Endothelial cell of umbilical vein (primary cell): ENCODE measurements at regions not wholly inside any gene's neighbourhood (a gene's known extent, or its start where the extent isn't known, plus 50 kb on each side); places are given as distances from the start of the nearest gene placed in this dataset.
"Not testable (repeated sequence)": the region's sequence is repeated elsewhere in the genome, so short reads cannot be mapped to it uniquely, and the experiment has no call there.

ENCODE experiments used
- BruUV-seq: library from RNA; stranded (reverse); fragments of 400-500 nt; replicated peaks from 2 replicates; lab custom pipeline; 2021; lab: Mats Ljungman, UMichigan
- CTCF ChIA-PET: fragments of 300-600, 350-600 bp; sonication (Branson Sonifier 250); formaldehyde crosslinking; loops from one replicate; lab custom pipeline; 2021; ENCODE audit warnings: antibody characterized with exemption, inconsistent platforms; lab: Charles Lee
- POLR2A ChIA-PET: fragments of 300-600, 350-600 bp; sonication (Branson Sonifier 250); formaldehyde crosslinking; loops from one replicate; lab custom pipeline; 2021; ENCODE audit warnings: antibody characterized with exemption, inconsistent platforms; lab: Charles Lee
- DNase-seq: peaks from one replicate; pipeline ENCODE4 v3.0.0-alpha.2; 2011; ENCODE audit warnings: low read depth, low spot score
- FAIRE-seq: peaks from 2 replicates; lab custom pipeline; 2011; peaks lifted over from hg19 to GRCh38; lab: Jason Lieb, UNC
- H2AFZ ChIP-seq: 2 replicates; pipeline ENCODE4 v1.6.0; 2012; ENCODE audit warnings: low read depth, low read length, control low read depth, inconsistent platforms
- H3K27ac ChIP-seq: 2 replicates; pipeline ENCODE4 v1.5.1; 2011; ENCODE audit warnings: low read depth, mild to moderate bottlenecking, control low read depth, low read length, moderate library complexity; ENCODE audit not compliant: insufficient read depth
- H3K27me3 ChIP-seq, 2 experiments: 2 replicates each; pipeline versions ENCODE4 v1.6.0 to v1.6.1; 2011; ENCODE audit warnings: low read length in 2 of 2, mixed read lengths in 1 of 2; ENCODE audit not compliant: control insufficient read depth in 2 of 2, insufficient read depth in 2 of 2
- H3K36me3 ChIP-seq, 2 experiments: 2 replicates in 1 of 2; 3 replicates in 1 of 2; pipeline ENCODE4 v1.5.1; 2011; ENCODE audit warnings: low read length in 2 of 2, mild to moderate bottlenecking in 1 of 2, moderate library complexity in 1 of 2; ENCODE audit not compliant: control insufficient read depth in 2 of 2, insufficient read depth in 2 of 2; ENCODE audit errors: extremely low read depth in 1 of 2
- H3K4me1 ChIP-seq: 3 replicates; pipeline ENCODE4 v1.5.1; 2011; ENCODE audit warnings: mild to moderate bottlenecking, low read length; ENCODE audit not compliant: control insufficient read depth, insufficient read depth; ENCODE audit errors: extremely low read depth
- H3K4me2 ChIP-seq: 2 replicates; pipeline ENCODE4 v1.6.1; 2011; ENCODE audit warnings: low read length, control low read depth, mixed read lengths; ENCODE audit not compliant: insufficient read depth
- H3K4me3 ChIP-seq, 3 experiments: fragments of 200-600 bp in 1 of 3; sonication (generic), shearing (Covaris generic) in 1 of 3; replicated peaks in 1 of 3; 2 replicates each; pipeline ENCODE4 v1.5.1; 2011 to 2016; ENCODE audit warnings: control low read depth in 3 of 3, low read length in 3 of 3, mild to moderate bottlenecking in 2 of 3, inconsistent platforms in 1 of 3, low read depth in 1 of 3, moderate library complexity in 1 of 3; ENCODE audit not compliant: insufficient read depth in 1 of 3
- H3K79me2 ChIP-seq: 2 replicates; pipeline ENCODE4 v1.6.0; 2012; ENCODE audit warnings: low read length, inconsistent platforms; ENCODE audit not compliant: control insufficient read depth, insufficient read depth
- H3K9ac ChIP-seq: replicated peaks from 2 replicates; pipeline ENCODE3; 2011; ENCODE audit warnings: low read length, control low read depth; ENCODE audit not compliant: insufficient read depth; ENCODE audit errors: extremely low read depth
- H3K9me1 ChIP-seq: replicated peaks from 3 replicates; pipeline ENCODE4 v1.6.0; 2011; ENCODE audit warnings: mild to moderate bottlenecking, low read length; ENCODE audit not compliant: control insufficient read depth, insufficient read depth; ENCODE audit errors: extremely low read depth
- H3K9me3 ChIP-seq: replicated peaks from 2 replicates; pipeline ENCODE4 v1.5.1; 2012; ENCODE audit warnings: low read length, inconsistent platforms; ENCODE audit not compliant: control insufficient read depth, insufficient read depth
- H4K20me1 ChIP-seq: replicated peaks from 2 replicates; pipeline ENCODE3; 2011; ENCODE audit warnings: mild to moderate bottlenecking, low read length; ENCODE audit not compliant: control insufficient read depth, insufficient read depth; ENCODE audit errors: extremely low read depth
- dilution Hi-C: fragments of 300-500 bp; cut with MboI; formaldehyde crosslinking; loops from one replicate; pipeline ENCODE4 v1.15.0; 2019; ENCODE audit warnings: low sequenced_read_pairs; ENCODE audit not compliant: extremely low pct_ligation_motif_present
- intact Hi-C: fragments of 100-400 bp; cut with micrococcal nuclease; formaldehyde crosslinking; loops from one replicate; pipeline ENCODE4 v1.10.0; 2022

DNA sequence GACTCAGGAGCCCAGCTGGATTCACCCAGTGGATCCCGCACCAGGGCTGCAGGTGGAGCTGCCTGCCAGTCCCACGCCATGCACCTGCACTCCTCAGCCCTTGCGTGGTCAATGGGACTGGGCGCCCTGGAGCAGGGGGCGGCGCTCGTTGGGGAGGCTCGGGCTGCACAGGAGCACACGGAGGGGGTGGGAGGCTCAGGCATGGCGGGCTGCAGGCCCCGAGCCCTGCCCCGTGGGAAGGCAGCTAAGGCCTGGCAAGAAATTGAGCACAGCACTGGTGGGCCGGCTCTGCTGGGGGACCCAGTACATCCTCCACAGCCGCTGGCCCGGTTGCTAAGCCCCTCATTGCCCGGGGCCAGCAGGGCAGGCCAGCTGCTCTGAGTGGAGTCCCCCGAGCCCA, 90.3 kb downstream of the DLEU7 start:
- dilution Hi-C loops, H2AFZ ChIP-seq, H3K27ac ChIP-seq, H4K20me1 ChIP-seq, H3K36me3 ChIP-seq, FAIRE-seq, H3K79me2 ChIP-seq, POLR2A ChIA-PET, H3K9me3 ChIP-seq, H3K4me1 ChIP-seq, CTCF ChIA-PET, DNase-seq, H3K27me3 ChIP-seq, intact Hi-C loops, H3K9ac ChIP-seq, BruUV-seq, H3K9me1 ChIP-seq, H3K4me3 ChIP-seq, H3K4me2 ChIP-seq: not testable (repeated sequence)

- dilution Hi-C loops, BruUV-seq, FAIRE-seq, POLR2A ChIA-PET, H3K27ac ChIP-seq, H3K27me3 ChIP-seq, DNase-seq, H3K36me3 ChIP-seq, H3K4me2 ChIP-seq, H3K79me2 ChIP-seq, H3K9me1 ChIP-seq, H3K4me3 ChIP-seq, H3K9me3 ChIP-seq, intact Hi-C loops, H2AFZ ChIP-seq, H3K9ac ChIP-seq, H3K4me1 ChIP-seq, H4K20me1 ChIP-seq: not testable (repeated sequence)
- CTCF ChIA-PET = interaction anchor here (1.1 kb wide), 1 partner anchor 11 kb away, joined by 4 read pairs; no protein-coding TSS in a partner anchor
These were observed 87.4 kb downstream of the DLEU7 start for GRCh38 chr13:50755862-50756685.
